Vagina (tissue), 2 donors: ENCODE measurements at regions not wholly inside any gene's neighbourhood (a gene's known extent, or its start where the extent isn't known, plus 50 kb on each side); places are given as distances from the start of the nearest gene placed in this dataset.

ENCODE experiments used
- POLR2AphosphoS5 ChIP-seq, 2 donors: sonication (generic); formaldehyde crosslinking; IDR thresholded peaks; one replicate each; pipeline ENCODE4 v1.9.0; 2017; ENCODE audit warnings: antibody characterized with exemption in 2 of 2, mild to moderate bottlenecking in 2 of 2, low read depth in 1 of 2; ENCODE audit not compliant: insufficient read depth in 1 of 2
- TF ChIP-seq, protein P1 (sequence below), 3 experiments: fragments of 450-650 bp in 2 of 3; fragments of 200-600 bp in 1 of 3; sonication (generic) in 1 of 3; IDR thresholded peaks; one replicate each; pipeline ENCODE4 v1.5.1; 2017 to 2019; ENCODE audit warnings: antibody characterized with exemption in 3 of 3, mild to moderate bottlenecking in 2 of 3, moderate library complexity in 2 of 3

DNA sequence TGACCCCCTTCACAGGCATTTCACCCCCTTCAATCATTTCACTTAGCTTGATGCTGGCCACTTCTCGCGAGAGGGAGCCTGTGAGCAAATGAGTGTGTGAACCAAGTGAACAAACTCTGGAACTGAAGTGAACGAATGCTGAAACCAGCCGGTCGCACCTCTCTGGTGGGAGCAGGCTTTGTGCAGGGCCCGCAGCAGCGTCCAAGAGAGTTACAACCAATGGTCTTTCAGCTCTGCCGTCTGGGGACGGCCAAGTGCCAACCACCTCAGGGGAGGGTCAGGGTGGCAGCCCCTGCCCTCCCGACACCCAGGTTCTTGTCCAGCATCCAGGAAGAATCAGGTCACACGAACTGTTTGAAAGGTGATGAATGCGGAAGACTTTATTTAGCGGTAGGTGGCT is 764.0 kb downstream of the SUCLG1 start:
- no peak for TF ChIP-seq POLR2AphosphoS5 (IDR thresholded peaks at IDR 0.05; ENCODE audit: insufficient read depth in 1 of 2, low read depth in 1 of 2)
- TF ChIP-seq, protein P1, sequence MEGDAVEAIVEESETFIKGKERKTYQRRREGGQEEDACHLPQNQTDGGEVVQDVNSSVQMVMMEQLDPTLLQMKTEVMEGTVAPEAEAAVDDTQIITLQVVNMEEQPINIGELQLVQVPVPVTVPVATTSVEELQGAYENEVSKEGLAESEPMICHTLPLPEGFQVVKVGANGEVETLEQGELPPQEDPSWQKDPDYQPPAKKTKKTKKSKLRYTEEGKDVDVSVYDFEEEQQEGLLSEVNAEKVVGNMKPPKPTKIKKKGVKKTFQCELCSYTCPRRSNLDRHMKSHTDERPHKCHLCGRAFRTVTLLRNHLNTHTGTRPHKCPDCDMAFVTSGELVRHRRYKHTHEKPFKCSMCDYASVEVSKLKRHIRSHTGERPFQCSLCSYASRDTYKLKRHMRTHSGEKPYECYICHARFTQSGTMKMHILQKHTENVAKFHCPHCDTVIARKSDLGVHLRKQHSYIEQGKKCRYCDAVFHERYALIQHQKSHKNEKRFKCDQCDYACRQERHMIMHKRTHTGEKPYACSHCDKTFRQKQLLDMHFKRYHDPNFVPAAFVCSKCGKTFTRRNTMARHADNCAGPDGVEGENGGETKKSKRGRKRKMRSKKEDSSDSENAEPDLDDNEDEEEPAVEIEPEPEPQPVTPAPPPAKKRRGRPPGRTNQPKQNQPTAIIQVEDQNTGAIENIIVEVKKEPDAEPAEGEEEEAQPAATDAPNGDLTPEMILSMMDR (IDR thresholded peaks at IDR 0.05): no peak
